AG09319 (cell line): ENCODE measurements at regions not wholly inside any gene's neighbourhood (a gene's known extent, or its start where the extent isn't known, plus 50 kb on each side); places are given as distances from the start of the nearest gene placed in this dataset.
A peak's percentile ranks its signal among the peaks of the same experiment; 100 is the strongest.

ENCODE experiments used
- DNase-seq: peaks from one replicate; pipeline ENCODE4 v3.0.0-alpha.2; 2010; ENCODE audit warnings: low read depth; ENCODE audit errors: extremely low read depth
- CTCF ChIP-seq: IDR thresholded peaks from 2 replicates; pipeline ENCODE4 v1.5.1; 2011; ENCODE audit warnings: low read depth, mild to moderate bottlenecking, inconsistent platforms, low read length, moderate library complexity

DNA sequence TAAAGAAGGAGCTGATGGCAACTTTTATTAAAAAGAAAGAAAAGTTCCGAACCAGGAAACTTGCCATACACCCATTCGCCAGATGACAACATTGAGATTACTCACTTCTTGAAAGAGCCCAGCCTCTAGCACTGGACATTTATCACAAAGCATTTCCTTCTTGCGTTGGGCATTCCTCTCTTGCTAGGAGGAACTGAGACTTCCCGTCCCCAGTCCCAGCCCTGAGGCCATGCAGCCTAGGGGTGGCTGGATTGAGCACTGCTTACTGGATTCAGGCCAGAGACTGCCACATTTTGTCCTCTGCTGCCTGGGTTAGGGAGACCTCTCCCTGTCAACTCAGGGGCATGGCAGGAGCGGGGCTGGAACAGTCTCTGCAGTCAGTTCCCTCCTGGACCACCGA lies 80.1 kb downstream of the SDC1 start:
- no peak for DNase-seq
- no peak for TF ChIP-seq CTCF

DNA sequence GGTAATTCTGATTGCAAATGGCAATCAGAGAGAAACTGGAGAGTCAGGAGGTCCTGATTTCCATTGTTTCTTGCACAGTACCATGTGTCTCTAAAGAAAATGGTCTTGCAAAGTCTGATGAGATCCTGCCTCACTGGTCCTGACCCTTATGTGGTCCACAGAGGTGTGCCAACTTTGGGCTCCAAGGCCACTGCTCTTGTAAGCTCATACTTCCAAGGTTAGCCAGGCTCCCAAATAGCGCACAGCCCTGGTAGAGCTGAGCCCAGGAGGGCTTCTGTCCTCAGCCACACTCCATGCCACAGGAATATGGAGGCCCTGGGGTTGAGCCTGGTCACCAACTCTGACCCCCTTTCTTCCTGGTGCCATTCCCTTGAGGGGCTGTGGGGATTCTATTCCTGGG lies 80.7 kb downstream of the SDC1 start:
- no peak for DNase-seq
- TF ChIP-seq CTCF = no peak

DNA sequence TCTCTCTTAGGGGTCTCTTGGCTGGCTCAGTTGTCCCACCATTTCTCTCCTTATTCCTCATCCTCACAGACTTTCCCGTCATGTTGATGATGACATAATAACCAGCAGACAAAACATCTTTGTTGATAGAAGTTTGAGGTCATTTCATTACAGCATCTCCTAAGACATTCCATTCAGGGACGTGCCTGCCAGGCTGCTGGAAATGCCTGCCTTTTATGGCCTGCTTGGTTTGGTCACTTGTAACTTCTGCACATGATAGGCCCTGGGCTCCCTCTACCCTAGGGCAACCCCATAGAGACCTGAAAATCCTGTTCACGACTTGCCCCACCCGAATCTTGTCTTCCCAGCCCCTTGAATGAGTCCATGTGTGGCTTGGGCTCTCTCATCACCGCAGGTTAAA lies 81.7 kb downstream of the SDC1 start:
- no peak for DNase-seq

GRCh38 chr2:20141806-20142205 lies 83.1 kb downstream of the SDC1 start:
- no peak for TF ChIP-seq CTCF
- no peak for DNase-seq

More for the DNA sequence above, 81.7 kb downstream of the SDC1 start:
- no peak for TF ChIP-seq CTCF

GRCh38 chr2:20141056-20141762 lies 83.7 kb downstream of the SDC1 start:
- TF ChIP-seq CTCF = no peak
- DNase-seq = peak; percentile 85

GRCh38 chr2:20140321-20141055 lies 84.4 kb downstream of the SDC1 start:
- DNase-seq = no peak
- TF ChIP-seq CTCF = no peak

- no peak for DNase-seq
- no peak for TF ChIP-seq CTCF
Measured at GRCh38 chr2:20139407-20140172, 85.3 kb downstream of the SDC1 start.
